ENCODE measurements at regions not wholly inside any gene's neighbourhood (a gene's known extent, or its start where the extent isn't known, plus 50 kb on each side); places are given as distances from the start of the nearest gene placed in this dataset.

- no peaks in the 10 kb centered on the region for H3K79me1 ChIP-seq (ENCODE audit: low read depth, low read length)
- no peak for DNase-seq (ENCODE audit: low spot score)
- H4K8ac ChIP-seq (ENCODE audit: low read depth, low read length) = no peak overlapping the region
- H2BK15ac ChIP-seq (ENCODE audit: low read length) = no peak overlapping the region
- no peak overlapping the region for H2BK5ac ChIP-seq (ENCODE audit: low read length)
- H3K27me3 ChIP-seq (ENCODE audit: control insufficient read depth in 3 of 3, insufficient read depth in 3 of 3, low read depth in 1 of 3, low read length in 3 of 3) = no peaks in the 10 kb centered on the region
- no peak overlapping the region for H3K18ac ChIP-seq (ENCODE audit: low read length)
- peaks cover 0 to 7% of the 10 kb centered on the region in 2 donors for H3K4me1 ChIP-seq (ENCODE audit: control insufficient read depth in 2 of 2, insufficient read depth in 1 of 2, low read depth in 1 of 2, low read length in 2 of 2)
- no peak overlapping the region for H3K9ac ChIP-seq (ENCODE audit: low read depth, low read length, poor library complexity)
- no peak overlapping the region for H3K4me3 ChIP-seq (ENCODE audit: low read length in 2 of 2)
- no peak overlapping the region for H3K4ac ChIP-seq (ENCODE audit: low read length)
- H3K23ac ChIP-seq (ENCODE audit: low read depth, low read length, poor library complexity) = no peak overlapping the region
- no peak overlapping the region for H2AK5ac ChIP-seq (ENCODE audit: low read depth, low read length)
- H3K27ac ChIP-seq (replicated peaks; ENCODE audit: low read length) = no peak overlapping the region
- no peak overlapping the region for H3K4me2 ChIP-seq (ENCODE audit: insufficient read depth, low read length, poor library complexity, severe bottlenecking)
- no peak overlapping the region for H4K91ac ChIP-seq (ENCODE audit: low read depth, low read length, poor library complexity)
- no peak overlapping the region for H2BK12ac ChIP-seq (ENCODE audit: low read length)
- H2AFZ ChIP-seq (ENCODE audit: low read length) = peak overlapping the region; percentile 63
- no peak overlapping the region for H3K14ac ChIP-seq (ENCODE audit: low read length)
- no peaks in the 10 kb centered on the region for H3K9me3 ChIP-seq (replicated peaks in 1 of 2; ENCODE audit: control insufficient read depth in 2 of 2, insufficient read depth in 1 of 2, low read depth in 1 of 2, low read length in 2 of 2)
- no CpG with 5 or more reads among the region's 3 CpGs for WGBS, 2 donors (ENCODE audit: extremely low coverage in 2 of 2, insufficient read length in 2 of 2, insufficient replicate concordance in 1 of 2)
- H2BK120ac ChIP-seq (ENCODE audit: low read depth, low read length) = no peak overlapping the region
- H3K36me3 ChIP-seq (replicated peaks in 1 of 2; ENCODE audit: control insufficient read depth in 2 of 2, insufficient read depth in 2 of 2, low read length in 2 of 2) = no peaks in the 10 kb centered on the region
Measured at GRCh38 chr3:166455744-166456143, 618.5 kb upstream of the BCHE start.

- no peak overlapping the region for H2AFZ ChIP-seq (ENCODE audit: low read length)
- H4K8ac ChIP-seq (ENCODE audit: low read depth, low read length) = no peak overlapping the region
- no CpG with 5 or more reads among the region's 1 CpG for WGBS, 2 donors (ENCODE audit: extremely low coverage in 2 of 2, insufficient read length in 2 of 2, insufficient replicate concordance in 1 of 2)
- no peaks in the 10 kb centered on the region for H3K36me3 ChIP-seq (replicated peaks in 1 of 2; ENCODE audit: control insufficient read depth in 2 of 2, insufficient read depth in 2 of 2, low read length in 2 of 2)
- H3K14ac ChIP-seq (ENCODE audit: low read length) = no peak overlapping the region
- H4K91ac ChIP-seq (ENCODE audit: low read depth, low read length, poor library complexity) = no peak overlapping the region
- H3K9ac ChIP-seq (ENCODE audit: low read depth, low read length, poor library complexity) = no peak overlapping the region
- no peak overlapping the region for H3K4me3 ChIP-seq (ENCODE audit: low read length in 2 of 2)
- no peak overlapping the region for H2BK12ac ChIP-seq (ENCODE audit: low read length)
- H3K23ac ChIP-seq (ENCODE audit: low read depth, low read length, poor library complexity) = no peak overlapping the region
- no peak overlapping the region for H2AK5ac ChIP-seq (ENCODE audit: low read depth, low read length)
- DNase-seq (ENCODE audit: low spot score) = no peak
- H2BK120ac ChIP-seq (ENCODE audit: low read depth, low read length) = no peak overlapping the region
- peaks cover 0 to 7% of the 10 kb centered on the region in 2 donors for H3K4me1 ChIP-seq (ENCODE audit: control insufficient read depth in 2 of 2, insufficient read depth in 1 of 2, low read depth in 1 of 2, low read length in 2 of 2)
- H3K18ac ChIP-seq (ENCODE audit: low read length) = no peak overlapping the region
- H2BK5ac ChIP-seq (ENCODE audit: low read length) = no peak overlapping the region
- H3K4ac ChIP-seq (ENCODE audit: low read length) = no peak overlapping the region
- no peak overlapping the region for H2BK15ac ChIP-seq (ENCODE audit: low read length)
- H3K9me3 ChIP-seq (replicated peaks in 1 of 2; ENCODE audit: control insufficient read depth in 2 of 2, insufficient read depth in 1 of 2, low read depth in 1 of 2, low read length in 2 of 2) = no peaks in the 10 kb centered on the region
- H3K4me2 ChIP-seq (ENCODE audit: insufficient read depth, low read length, poor library complexity, severe bottlenecking) = no peak overlapping the region
- H3K79me1 ChIP-seq (ENCODE audit: low read depth, low read length) = no peaks in the 10 kb centered on the region
- no peak overlapping the region for H3K27ac ChIP-seq (replicated peaks; ENCODE audit: low read length)
- no peaks in the 10 kb centered on the region for H3K27me3 ChIP-seq (ENCODE audit: control insufficient read depth in 3 of 3, insufficient read depth in 3 of 3, low read depth in 1 of 3, low read length in 3 of 3)
Measured at GRCh38 chr3:166453478-166453877, 616.3 kb upstream of the BCHE start.

GRCh38 chr3:166451997-166452396 lies 614.8 kb upstream of the BCHE start:
- Histone ChIP-seq H2BK120ac (ENCODE audit: low read depth, low read length) (no peak overlapping the region), H3K4me1 (ENCODE audit: control insufficient read depth in 2 of 2, insufficient read depth in 1 of 2, low read depth in 1 of 2, low read length in 2 of 2) (peaks cover 0 to 7% of the 10 kb centered on the region in 2 donors), H3K36me3 (replicated peaks in 1 of 2; ENCODE audit: control insufficient read depth in 2 of 2, insufficient read depth in 2 of 2, low read length in 2 of 2) (no peaks in the 10 kb centered on the region), H3K23ac (ENCODE audit: low read depth, low read length, poor library complexity) (no peak overlapping the region), H3K27me3 (ENCODE audit: control insufficient read depth in 3 of 3, insufficient read depth in 3 of 3, low read depth in 1 of 3, low read length in 3 of 3) (no peaks in the 10 kb centered on the region), H2BK15ac (ENCODE audit: low read length) (no peak overlapping the region), H3K4me2 (ENCODE audit: insufficient read depth, low read length, poor library complexity, severe bottlenecking) (no peak overlapping the region), H3K18ac (ENCODE audit: low read length) (no peak overlapping the region), H4K8ac (ENCODE audit: low read depth, low read length) (no peak overlapping the region), H2AFZ (ENCODE audit: low read length) (no peak overlapping the region), H3K27ac (replicated peaks; ENCODE audit: low read length) (no peak overlapping the region), H4K91ac (ENCODE audit: low read depth, low read length, poor library complexity) (no peak overlapping the region), H3K14ac (ENCODE audit: low read length) (no peak overlapping the region), H2BK12ac (ENCODE audit: low read length) (no peak overlapping the region), H3K4ac (ENCODE audit: low read length) (no peak overlapping the region), H3K4me3 (ENCODE audit: low read length in 2 of 2) (no peak overlapping the region), H2AK5ac (ENCODE audit: low read depth, low read length) (no peak overlapping the region), H3K9me3 (replicated peaks in 1 of 2; ENCODE audit: control insufficient read depth in 2 of 2, insufficient read depth in 1 of 2, low read depth in 1 of 2, low read length in 2 of 2) (no peaks in the 10 kb centered on the region), H2BK5ac (ENCODE audit: low read length) (no peak overlapping the region), H3K79me1 (ENCODE audit: low read depth, low read length) (no peaks in the 10 kb centered on the region), H3K9ac (ENCODE audit: low read depth, low read length, poor library complexity) (no peak overlapping the region)
- no peak for DNase-seq (ENCODE audit: low spot score)
- no CpG with 5 or more reads among the region's 1 CpG for WGBS, 2 donors (ENCODE audit: extremely low coverage in 2 of 2, insufficient read length in 2 of 2, insufficient replicate concordance in 1 of 2)

GRCh38 chr3:166447513-166447912 lies 610.3 kb upstream of the BCHE start:
- no peak overlapping the region for H3K4me2 ChIP-seq (ENCODE audit: insufficient read depth, low read length, poor library complexity, severe bottlenecking)
- WGBS, 2 donors (ENCODE audit: extremely low coverage in 2 of 2, insufficient read length in 2 of 2, insufficient replicate concordance in 1 of 2) = no CpG with 5 or more reads among the region's 3 CpGs
- DNase-seq (ENCODE audit: low spot score) = no peak

More at GRCh38 chr3:166447513-166447912, 610.3 kb upstream of the BCHE start:
- H3K14ac ChIP-seq (ENCODE audit: low read length) = no peak overlapping the region
- no peak overlapping the region for H2BK120ac ChIP-seq (ENCODE audit: low read depth, low read length)
- no peak overlapping the region for H3K4me3 ChIP-seq (ENCODE audit: low read length in 2 of 2)
- H3K27me3 ChIP-seq (ENCODE audit: control insufficient read depth in 3 of 3, insufficient read depth in 3 of 3, low read depth in 1 of 3, low read length in 3 of 3) = no peaks in the 10 kb centered on the region
- no peak overlapping the region for H3K27ac ChIP-seq (replicated peaks; ENCODE audit: low read length)
- H2AK5ac ChIP-seq (ENCODE audit: low read depth, low read length) = no peak overlapping the region
- H2BK15ac ChIP-seq (ENCODE audit: low read length) = no peak overlapping the region
- H4K8ac ChIP-seq (ENCODE audit: low read depth, low read length) = no peak overlapping the region
- H3K79me1 ChIP-seq (ENCODE audit: low read depth, low read length) = no peaks in the 10 kb centered on the region
- no peak overlapping the region for H3K4ac ChIP-seq (ENCODE audit: low read length)
- no peaks in the 10 kb centered on the region for H3K4me1 ChIP-seq (ENCODE audit: control insufficient read depth in 2 of 2, insufficient read depth in 1 of 2, low read depth in 1 of 2, low read length in 2 of 2)
- no peak overlapping the region for H2BK5ac ChIP-seq (ENCODE audit: low read length)
- no peaks in the 10 kb centered on the region for H3K9me3 ChIP-seq (replicated peaks in 1 of 2; ENCODE audit: control insufficient read depth in 2 of 2, insufficient read depth in 1 of 2, low read depth in 1 of 2, low read length in 2 of 2)
- no peak overlapping the region for H2AFZ ChIP-seq (ENCODE audit: low read length)
- H2BK12ac ChIP-seq (ENCODE audit: low read length) = no peak overlapping the region
- no peak overlapping the region for H3K18ac ChIP-seq (ENCODE audit: low read length)
- H3K36me3 ChIP-seq (replicated peaks in 1 of 2; ENCODE audit: control insufficient read depth in 2 of 2, insufficient read depth in 2 of 2, low read length in 2 of 2) = no peaks in the 10 kb centered on the region
- no peak overlapping the region for H3K23ac ChIP-seq (ENCODE audit: low read depth, low read length, poor library complexity)
- H4K91ac ChIP-seq (ENCODE audit: low read depth, low read length, poor library complexity) = no peak overlapping the region
- no peak overlapping the region for H3K9ac ChIP-seq (ENCODE audit: low read depth, low read length, poor library complexity)
